ENCODE measurements at regions not wholly inside any gene's neighbourhood (a gene's known extent, or its start where the extent isn't known, plus 50 kb on each side); places are given as distances from the start of the nearest gene placed in this dataset.

DNA sequence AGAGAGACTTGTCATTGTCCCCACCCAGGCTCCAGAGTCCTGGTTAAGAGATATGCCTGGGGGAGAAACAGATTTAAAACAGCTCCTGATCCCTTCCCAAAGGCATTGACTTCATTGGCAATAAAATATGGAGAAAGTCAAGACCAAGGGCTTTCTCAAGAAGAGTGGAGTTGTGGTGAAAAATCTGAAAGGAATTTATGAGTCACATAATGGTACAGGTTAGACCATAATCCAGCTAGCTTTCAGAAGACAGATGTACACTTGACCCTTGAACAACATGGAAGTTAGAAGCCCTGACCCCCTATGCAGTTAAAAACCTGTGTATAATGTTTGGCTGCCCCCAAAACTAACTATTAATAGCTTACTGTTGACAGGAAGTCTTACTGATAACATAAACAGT, 599.1 kb upstream of the SOX11 start:
- TF ChIP-seq, protein P1, sequence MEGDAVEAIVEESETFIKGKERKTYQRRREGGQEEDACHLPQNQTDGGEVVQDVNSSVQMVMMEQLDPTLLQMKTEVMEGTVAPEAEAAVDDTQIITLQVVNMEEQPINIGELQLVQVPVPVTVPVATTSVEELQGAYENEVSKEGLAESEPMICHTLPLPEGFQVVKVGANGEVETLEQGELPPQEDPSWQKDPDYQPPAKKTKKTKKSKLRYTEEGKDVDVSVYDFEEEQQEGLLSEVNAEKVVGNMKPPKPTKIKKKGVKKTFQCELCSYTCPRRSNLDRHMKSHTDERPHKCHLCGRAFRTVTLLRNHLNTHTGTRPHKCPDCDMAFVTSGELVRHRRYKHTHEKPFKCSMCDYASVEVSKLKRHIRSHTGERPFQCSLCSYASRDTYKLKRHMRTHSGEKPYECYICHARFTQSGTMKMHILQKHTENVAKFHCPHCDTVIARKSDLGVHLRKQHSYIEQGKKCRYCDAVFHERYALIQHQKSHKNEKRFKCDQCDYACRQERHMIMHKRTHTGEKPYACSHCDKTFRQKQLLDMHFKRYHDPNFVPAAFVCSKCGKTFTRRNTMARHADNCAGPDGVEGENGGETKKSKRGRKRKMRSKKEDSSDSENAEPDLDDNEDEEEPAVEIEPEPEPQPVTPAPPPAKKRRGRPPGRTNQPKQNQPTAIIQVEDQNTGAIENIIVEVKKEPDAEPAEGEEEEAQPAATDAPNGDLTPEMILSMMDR (IDR thresholded peaks at IDR 0.05; ENCODE audit: extremely low read depth, insufficient read depth, missing control alignments): no peak
- in situ Hi-C loops (cut with MboI; ENCODE audit: low pct_unique_long_range_greater_than_20kb, low sequenced_read_pairs, unreplicated experiment): no loop called here
- no peak for DNase-seq (ENCODE audit: low spot score)

DNA sequence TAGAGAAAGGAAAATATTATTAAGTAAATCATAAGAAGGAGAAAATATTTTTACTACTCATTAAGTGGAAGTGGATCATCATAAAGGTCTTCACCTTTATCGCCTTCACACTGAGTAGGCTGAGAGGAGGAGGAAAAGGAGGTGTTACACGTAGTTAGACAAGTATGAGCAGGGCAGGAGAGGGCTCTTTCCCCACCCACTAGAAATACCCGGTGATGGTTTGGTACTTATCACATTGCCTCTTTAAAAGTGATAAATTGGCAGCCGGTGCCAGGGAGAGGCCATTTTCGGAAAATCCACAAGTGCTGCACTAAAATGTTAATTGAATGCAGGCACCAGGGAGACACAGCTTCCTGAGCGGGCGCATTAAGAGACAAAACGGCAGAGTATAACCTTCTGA, 598.7 kb upstream of the SOX11 start:
- no peak for DNase-seq (ENCODE audit: low spot score)
- TF ChIP-seq, protein P1 (IDR thresholded peaks at IDR 0.05; ENCODE audit: extremely low read depth, insufficient read depth, missing control alignments): no peak
- in situ Hi-C loops (cut with MboI; ENCODE audit: low pct_unique_long_range_greater_than_20kb, low sequenced_read_pairs, unreplicated experiment): no loop called here

DNA sequence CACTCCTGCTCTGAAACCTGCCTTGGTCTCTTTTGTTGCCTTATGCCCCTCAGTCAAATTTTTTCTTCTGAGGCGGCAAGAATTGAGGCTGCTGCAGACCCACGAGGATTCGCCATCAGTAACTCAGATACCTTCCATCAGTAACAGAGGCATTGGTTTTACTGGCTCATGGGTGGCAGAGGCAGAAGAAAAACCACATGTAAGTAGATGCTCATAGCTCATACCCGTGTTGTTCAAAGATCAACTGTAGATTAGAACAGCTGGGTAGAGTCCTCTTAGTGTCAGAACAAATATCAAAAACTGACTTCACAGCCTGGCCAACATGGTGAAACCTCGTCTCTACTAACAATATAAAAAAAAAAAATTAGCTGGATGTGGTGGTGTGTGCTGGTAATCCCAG, 598.0 kb upstream of the SOX11 start:
- TF ChIP-seq, protein P1 (IDR thresholded peaks at IDR 0.05; ENCODE audit: extremely low read depth, insufficient read depth, missing control alignments): no peak
- in situ Hi-C loops (cut with MboI; ENCODE audit: low pct_unique_long_range_greater_than_20kb, low sequenced_read_pairs, unreplicated experiment): no loop called here
- DNase-seq (ENCODE audit: low spot score): no peak

DNA sequence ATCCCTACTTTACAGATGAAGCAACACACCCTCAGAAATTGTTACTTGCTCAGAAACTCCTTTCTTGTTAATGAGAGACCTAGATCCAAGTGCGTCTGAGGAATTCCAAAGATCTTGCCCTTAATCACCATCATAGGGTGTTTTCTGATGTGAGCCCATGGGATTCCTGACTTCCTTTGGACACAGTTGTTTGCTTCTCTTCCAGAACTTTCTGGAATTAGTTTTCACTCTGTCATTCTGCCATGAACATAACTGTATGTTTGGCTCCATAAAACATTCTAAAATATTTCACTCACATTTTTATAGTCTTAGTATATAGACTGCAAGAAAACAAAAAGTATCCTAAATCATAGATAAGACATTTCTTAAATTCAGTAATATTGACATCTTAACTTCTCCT, 593.9 kb upstream of the SOX11 start:
- in situ Hi-C loops (cut with MboI; ENCODE audit: low pct_unique_long_range_greater_than_20kb, low sequenced_read_pairs, unreplicated experiment): no loop called here
- DNase-seq (ENCODE audit: low spot score): no peak
- TF ChIP-seq, protein P1 (IDR thresholded peaks at IDR 0.05; ENCODE audit: extremely low read depth, insufficient read depth, missing control alignments): no peak

DNA sequence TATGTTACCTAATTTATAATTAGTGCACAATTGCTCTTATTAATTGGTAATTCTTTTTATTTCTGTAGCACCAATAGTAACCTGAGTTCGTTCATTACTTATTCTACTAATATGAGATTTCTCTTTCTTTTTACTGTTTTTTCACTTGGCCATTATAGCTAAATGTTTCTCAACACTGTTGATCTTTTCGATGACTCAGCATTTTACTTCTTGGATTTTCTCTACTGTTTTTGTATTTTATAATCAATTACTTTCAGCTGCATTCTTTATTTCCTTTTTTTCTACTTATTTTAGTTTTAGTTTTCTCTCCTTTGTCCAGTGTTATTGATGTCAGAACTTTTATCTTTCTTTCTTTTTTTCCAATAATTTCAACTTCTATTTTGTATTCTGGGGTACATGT, 589.4 kb upstream of the SOX11 start:
- TF ChIP-seq, protein P1 (IDR thresholded peaks at IDR 0.05; ENCODE audit: extremely low read depth, insufficient read depth, missing control alignments): no peak
- in situ Hi-C loops (cut with MboI; ENCODE audit: low pct_unique_long_range_greater_than_20kb, low sequenced_read_pairs, unreplicated experiment): no loop called here
- DNase-seq (ENCODE audit: low spot score): no peak

DNA sequence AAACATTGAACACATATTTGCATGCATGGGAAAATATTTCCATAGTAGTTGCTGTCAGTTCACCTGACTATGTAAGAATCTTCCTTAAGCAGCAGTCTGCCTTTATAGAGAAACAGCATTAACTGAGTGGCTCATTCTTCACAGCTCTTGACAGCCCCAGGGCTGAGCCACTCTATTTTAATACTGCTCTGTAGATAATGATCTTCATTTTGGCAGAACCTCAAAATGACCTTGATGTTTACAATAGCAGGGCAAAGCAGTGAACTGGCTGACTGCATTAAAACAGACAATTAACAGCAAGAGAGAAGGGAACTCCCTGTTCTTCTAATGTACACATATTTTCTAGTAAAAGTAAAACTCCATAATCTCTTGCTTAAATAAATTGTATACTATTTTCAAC, 580.6 kb upstream of the SOX11 start:
- in situ Hi-C loops (cut with MboI; ENCODE audit: low pct_unique_long_range_greater_than_20kb, low sequenced_read_pairs, unreplicated experiment): no loop called here
- TF ChIP-seq, protein P1 (IDR thresholded peaks at IDR 0.05; ENCODE audit: extremely low read depth, insufficient read depth, missing control alignments): no peak
- no peak for DNase-seq (ENCODE audit: low spot score)

DNA sequence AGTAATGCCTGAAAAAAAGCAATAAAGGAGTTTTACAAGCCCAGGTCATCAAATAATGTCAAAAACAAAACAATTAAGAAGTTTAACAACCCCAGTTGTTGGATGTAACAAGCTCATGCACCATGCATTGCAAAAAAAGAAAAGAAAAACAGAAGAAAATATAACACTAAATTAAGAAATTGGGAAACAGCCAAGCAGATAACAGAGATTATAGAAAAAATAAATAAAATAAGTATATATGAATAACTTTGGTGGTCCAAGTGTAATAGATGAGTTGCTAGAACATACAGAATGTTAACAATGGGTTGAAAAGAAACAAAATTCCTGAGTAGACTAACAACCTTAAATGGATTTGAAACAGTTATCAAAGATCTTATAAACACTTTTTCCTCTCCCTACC, 573.1 kb upstream of the SOX11 start:
- in situ Hi-C loops (cut with MboI; ENCODE audit: low pct_unique_long_range_greater_than_20kb, low sequenced_read_pairs, unreplicated experiment): no loop called here
- DNase-seq (ENCODE audit: low spot score): no peak
- TF ChIP-seq, protein P1 (IDR thresholded peaks at IDR 0.05; ENCODE audit: extremely low read depth, insufficient read depth, missing control alignments): no peak
